Fibroblast of pulmonary artery (primary cell): ENCODE measurements at regions not wholly inside any gene's neighbourhood (a gene's known extent, or its start where the extent isn't known, plus 50 kb on each side); places are given as distances from the start of the nearest gene placed in this dataset.

Source experiments
- DNase-seq: peaks from one replicate; pipeline ENCODE4 v3.0.0-alpha.2; 2010; ENCODE audit warnings: low read depth
- H3K4me3 ChIP-seq: replicated peaks from 2 replicates; pipeline ENCODE4 v1.5.1; 2011; ENCODE audit warnings: low read depth, mild to moderate bottlenecking, control low read depth, low read length, moderate library complexity
- TF ChIP-seq, protein P1 (sequence below): IDR thresholded peaks from 2 replicates; pipeline ENCODE4 v1.5.1; 2011; ENCODE audit warnings: mild to moderate bottlenecking, control low read depth, low read length, inconsistent platforms; ENCODE audit errors: missing control alignments

DNA sequence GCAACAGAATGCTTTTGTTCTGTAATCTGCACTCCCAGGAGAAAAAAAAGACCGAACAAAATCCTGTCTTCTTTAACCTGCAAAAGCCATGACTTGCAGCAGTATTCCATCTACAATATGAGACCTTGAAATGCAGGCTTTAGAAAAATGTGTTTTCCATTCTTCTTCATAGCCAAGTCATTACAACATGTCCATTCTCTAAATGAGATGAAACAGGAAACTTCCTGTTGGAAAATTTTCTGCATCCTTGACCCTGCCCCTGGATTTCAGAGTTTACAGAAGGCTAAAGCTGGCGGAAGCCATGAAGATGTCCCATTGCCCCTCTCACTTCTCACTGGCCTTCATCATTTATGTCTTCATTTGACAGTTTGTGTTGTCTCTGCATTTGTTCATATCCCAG lies 546.4 kb downstream of the TNS3 start:
- TF ChIP-seq, protein P1, sequence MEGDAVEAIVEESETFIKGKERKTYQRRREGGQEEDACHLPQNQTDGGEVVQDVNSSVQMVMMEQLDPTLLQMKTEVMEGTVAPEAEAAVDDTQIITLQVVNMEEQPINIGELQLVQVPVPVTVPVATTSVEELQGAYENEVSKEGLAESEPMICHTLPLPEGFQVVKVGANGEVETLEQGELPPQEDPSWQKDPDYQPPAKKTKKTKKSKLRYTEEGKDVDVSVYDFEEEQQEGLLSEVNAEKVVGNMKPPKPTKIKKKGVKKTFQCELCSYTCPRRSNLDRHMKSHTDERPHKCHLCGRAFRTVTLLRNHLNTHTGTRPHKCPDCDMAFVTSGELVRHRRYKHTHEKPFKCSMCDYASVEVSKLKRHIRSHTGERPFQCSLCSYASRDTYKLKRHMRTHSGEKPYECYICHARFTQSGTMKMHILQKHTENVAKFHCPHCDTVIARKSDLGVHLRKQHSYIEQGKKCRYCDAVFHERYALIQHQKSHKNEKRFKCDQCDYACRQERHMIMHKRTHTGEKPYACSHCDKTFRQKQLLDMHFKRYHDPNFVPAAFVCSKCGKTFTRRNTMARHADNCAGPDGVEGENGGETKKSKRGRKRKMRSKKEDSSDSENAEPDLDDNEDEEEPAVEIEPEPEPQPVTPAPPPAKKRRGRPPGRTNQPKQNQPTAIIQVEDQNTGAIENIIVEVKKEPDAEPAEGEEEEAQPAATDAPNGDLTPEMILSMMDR: no peak
- DNase-seq: peak; percentile 35
- no peak overlapping the region for H3K4me3 ChIP-seq

DNA sequence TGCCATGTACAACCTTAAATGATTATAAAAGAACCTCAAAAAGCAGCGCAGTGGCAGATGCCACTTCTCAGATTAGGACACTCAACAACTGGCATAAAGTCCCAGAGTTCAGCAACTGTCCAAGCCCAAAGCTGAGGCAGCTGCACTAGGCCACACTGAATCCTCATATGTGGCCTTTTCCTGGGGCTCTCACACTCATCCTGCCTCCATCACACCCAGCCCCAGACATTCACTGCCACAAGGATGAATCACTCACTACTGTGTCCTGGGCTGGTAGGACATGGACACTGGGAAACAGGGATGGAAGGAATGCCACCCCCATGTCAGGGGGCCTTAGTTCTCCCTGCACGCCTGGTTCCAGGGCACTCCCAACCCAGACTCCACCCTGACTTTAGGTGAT lies 547.7 kb downstream of the TNS3 start:
- TF ChIP-seq, protein P1: no peak
- H3K4me3 ChIP-seq: no peak overlapping the region
- no peak for DNase-seq

DNA sequence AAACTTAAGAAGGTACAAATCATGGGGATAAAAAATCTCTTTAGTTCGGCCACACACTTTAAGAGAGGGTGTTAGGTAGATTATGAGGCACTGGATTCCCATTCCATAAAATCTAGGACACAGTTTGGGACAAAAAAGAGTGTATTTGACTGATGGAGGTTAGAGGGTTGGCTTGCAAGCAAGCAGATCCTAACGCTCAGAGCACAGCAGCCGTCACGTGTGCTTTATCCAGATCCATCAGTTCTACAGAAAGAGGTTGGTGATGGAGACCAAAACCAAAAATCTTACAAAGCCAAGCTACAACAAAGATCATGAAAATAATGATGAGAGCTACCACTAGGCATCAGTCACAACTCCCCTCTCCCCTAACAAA lies 549.4 kb downstream of the TNS3 start:
- DNase-seq: no peak
- TF ChIP-seq, protein P1: no peak
- no peak overlapping the region for H3K4me3 ChIP-seq

- no peak overlapping the region for H3K4me3 ChIP-seq
- DNase-seq: no peak
- TF ChIP-seq, protein P1: no peak
Measured at GRCh38 chr7:47031786-47032535, 550.0 kb downstream of the TNS3 start.

DNA sequence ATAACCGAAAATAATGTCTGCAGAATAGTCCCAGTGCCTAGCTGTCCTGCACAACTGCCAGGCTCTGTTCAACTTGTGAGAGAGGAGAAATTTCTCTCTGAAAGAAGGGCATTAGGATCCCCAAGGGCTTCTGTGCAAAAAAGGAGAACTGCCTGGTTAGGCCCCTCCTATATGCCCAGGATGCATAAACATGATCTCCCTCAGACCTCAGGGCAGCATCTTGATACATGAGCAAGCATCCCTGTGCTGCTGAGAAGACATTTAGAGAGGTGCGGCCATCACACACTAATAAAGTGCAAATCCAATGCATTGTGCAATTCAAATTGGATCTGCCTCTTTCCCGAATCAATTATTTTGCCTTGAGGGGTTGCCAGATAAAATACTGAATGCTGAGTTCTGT lies 553.6 kb downstream of the TNS3 start:
- no peak for DNase-seq
- no peak overlapping the region for H3K4me3 ChIP-seq
- TF ChIP-seq, protein P1: no peak

GRCh38 chr7:47027695-47028240 lies 554.1 kb downstream of the TNS3 start:
- DNase-seq: no peak
- H3K4me3 ChIP-seq: no peak overlapping the region
- TF ChIP-seq, protein P1: no peak

- H3K4me3 ChIP-seq: no peak overlapping the region
- TF ChIP-seq, protein P1: no peak
- DNase-seq: no peak
Measured at GRCh38 chr7:47026780-47027361, 555.0 kb downstream of the TNS3 start.
